GM12872 (cell line): ENCODE measurements at regions not wholly inside any gene's neighbourhood (a gene's known extent, or its start where the extent isn't known, plus 50 kb on each side); places are given as distances from the start of the nearest gene placed in this dataset.

Experiments
- TF ChIP-seq, protein P1 (sequence below): IDR thresholded peaks from 3 replicates; pipeline ENCODE4 v1.5.1; 2011; ENCODE audit warnings: low read depth, mild to moderate bottlenecking, low read length, moderate library complexity; ENCODE audit not compliant: insufficient read depth

GRCh38 chr2:120840795-120841487, 105.3 kb downstream of the GLI2 start:
- TF ChIP-seq, protein P1, sequence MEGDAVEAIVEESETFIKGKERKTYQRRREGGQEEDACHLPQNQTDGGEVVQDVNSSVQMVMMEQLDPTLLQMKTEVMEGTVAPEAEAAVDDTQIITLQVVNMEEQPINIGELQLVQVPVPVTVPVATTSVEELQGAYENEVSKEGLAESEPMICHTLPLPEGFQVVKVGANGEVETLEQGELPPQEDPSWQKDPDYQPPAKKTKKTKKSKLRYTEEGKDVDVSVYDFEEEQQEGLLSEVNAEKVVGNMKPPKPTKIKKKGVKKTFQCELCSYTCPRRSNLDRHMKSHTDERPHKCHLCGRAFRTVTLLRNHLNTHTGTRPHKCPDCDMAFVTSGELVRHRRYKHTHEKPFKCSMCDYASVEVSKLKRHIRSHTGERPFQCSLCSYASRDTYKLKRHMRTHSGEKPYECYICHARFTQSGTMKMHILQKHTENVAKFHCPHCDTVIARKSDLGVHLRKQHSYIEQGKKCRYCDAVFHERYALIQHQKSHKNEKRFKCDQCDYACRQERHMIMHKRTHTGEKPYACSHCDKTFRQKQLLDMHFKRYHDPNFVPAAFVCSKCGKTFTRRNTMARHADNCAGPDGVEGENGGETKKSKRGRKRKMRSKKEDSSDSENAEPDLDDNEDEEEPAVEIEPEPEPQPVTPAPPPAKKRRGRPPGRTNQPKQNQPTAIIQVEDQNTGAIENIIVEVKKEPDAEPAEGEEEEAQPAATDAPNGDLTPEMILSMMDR: no peak

DNA sequence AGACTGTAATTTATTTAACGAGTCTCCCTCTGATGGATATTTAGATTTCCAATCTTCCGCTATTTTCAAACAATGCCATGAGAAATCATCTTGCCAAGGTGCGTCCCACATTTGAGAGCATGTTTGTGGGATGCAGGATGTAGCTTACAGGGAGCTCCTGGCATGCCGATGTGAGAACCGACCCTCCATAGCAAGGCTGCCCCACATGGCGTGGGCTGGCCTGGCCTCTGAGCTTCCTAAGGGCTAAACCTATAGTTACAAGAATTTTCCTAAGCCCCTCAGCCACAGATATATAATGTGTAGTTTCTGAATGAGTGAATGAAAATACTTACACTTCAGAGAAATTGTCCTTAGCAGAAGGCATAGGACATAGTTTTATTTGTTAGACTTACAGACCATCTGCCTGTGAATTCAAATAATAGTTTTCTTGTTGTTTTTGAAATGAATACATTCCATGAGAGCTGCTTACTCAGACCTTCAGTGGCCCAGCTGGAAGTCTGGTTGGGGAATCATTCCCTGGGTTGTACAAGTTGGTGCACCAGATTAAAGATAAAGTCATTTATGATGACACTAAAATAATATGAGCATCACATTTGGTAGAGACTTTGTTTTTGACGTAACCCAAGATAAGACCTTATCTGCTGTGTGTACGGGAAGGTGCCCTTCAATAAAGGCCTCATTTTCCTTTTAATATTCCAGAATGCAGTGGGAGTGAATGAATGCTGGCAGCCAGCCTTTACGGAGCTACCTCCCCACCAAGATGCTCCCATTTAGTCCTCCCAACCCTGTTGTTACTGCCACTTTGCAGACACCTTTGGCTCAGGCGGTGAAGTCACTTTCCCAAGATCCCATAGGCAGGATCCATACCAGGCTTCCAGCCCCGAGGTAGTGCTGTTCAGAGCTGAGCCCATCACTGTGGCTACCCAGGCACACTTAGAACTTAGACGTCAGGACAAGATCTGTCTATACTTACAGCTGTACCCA, 107.1 kb downstream of the GLI2 start:
- TF ChIP-seq, protein P1: no peak

DNA sequence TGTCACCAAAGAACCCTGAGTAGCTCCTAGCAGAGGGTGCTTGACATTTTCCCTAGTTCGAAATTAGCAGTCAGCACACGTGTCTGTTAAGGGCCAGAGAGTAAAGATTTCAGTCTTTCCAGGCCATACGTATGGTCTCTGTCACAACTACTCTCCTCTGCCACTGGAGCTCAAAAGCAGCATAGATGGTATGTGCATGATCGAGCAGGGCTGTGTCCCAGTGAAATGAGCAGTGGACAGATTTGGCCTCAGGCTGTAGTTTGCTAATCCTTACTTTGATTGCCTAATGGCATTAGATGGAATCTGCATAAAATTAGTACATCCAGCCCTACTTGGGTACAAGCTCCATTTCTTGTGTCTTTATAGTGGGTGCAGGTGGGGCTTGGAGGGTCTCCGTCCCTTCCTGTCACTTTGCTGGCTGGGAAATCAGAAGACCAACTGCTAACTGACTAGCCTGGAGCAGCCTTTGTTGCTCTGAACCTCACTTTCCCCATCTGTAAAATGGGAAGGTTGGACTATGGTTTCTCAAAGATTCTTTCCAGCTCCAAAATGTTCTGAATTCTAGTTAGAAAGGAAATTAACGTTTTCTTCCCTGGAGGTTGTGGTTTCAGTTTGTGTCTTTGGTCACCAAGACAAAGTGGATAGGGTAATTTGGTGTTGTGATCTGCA, 108.5 kb downstream of the GLI2 start:
- TF ChIP-seq, protein P1: no peak

DNA sequence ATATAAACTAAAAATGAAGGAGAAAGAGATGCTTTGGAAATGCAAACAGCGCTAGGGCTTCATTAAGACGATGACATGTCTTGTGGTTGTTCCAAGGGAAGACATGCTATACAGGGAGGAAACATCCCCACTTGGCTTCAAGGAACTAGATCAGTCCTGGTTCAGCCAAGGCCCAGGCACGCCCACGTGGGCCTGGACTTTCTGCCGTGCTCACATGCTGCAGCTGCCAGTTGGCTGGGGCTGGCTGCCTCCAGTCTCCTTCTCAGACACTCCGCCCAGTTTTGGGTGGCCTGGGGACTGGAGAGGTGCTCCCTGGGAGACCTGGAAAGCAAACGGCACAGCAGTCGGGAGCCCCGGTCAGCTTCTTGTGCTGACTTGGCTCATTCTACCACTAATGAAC, 109.6 kb downstream of the GLI2 start:
- TF ChIP-seq, protein P1: no peak

GRCh38 chr2:120846406-120847095, 110.9 kb downstream of the GLI2 start:
- TF ChIP-seq, protein P1: no peak

GRCh38 chr2:120847700-120848321, 112.1 kb downstream of the GLI2 start:
- TF ChIP-seq, protein P1: no peak

DNA sequence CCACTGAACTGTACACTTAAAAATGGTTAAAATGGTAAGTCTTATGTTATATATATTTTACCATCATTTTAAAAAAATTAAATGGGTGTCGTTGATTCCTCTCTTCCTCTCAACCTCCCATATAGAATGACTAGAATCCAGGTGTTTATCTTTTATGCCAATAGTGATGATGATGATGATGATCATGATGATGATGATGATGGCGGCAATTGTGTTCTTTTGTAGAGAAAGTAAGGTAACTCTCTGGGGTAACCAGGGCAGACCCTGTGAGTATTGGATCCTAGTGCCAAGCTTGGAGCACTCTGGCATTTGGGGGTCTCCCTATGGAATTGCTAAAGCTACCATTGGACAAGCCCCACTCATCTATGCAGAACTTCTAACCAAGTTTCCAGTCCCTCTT, 113.6 kb downstream of the GLI2 start:
- TF ChIP-seq, protein P1: no peak
